H9 (cell line): ENCODE measurements at regions not wholly inside any gene's neighbourhood (a gene's known extent, or its start where the extent isn't known, plus 50 kb on each side); places are given as distances from the start of the nearest gene placed in this dataset.

Experiments used
- DNase-seq: peaks from one replicate; pipeline ENCODE4 v3.0.0-alpha.2; 2017
- H2AFZ ChIP-seq: one replicate; pipeline ENCODE4 v1.6.1; 2013; ENCODE audit warnings: mild to moderate bottlenecking, low read length, control low read depth, moderate library complexity
- H2AK5ac ChIP-seq: 2 replicates; pipeline ENCODE4 v1.6.1; 2013; ENCODE audit warnings: low read length, control low read depth, mixed read lengths; ENCODE audit not compliant: insufficient read length
- H2BK120ac ChIP-seq: one replicate; pipeline ENCODE4 v1.6.1; 2013; ENCODE audit warnings: low read depth, mild to moderate bottlenecking, low read length, control low read depth, inconsistent platforms; ENCODE audit not compliant: poor library complexity, severe bottlenecking
- H2BK12ac ChIP-seq: 2 replicates; pipeline ENCODE4 v1.6.1; 2013; ENCODE audit warnings: low read length, control low read depth, mixed read lengths, low read depth; ENCODE audit not compliant: insufficient read length
- H2BK15ac ChIP-seq: 2 replicates; pipeline ENCODE4 v1.6.1; 2013; ENCODE audit warnings: low read depth, low read length, control low read depth
- H2BK20ac ChIP-seq: one replicate; pipeline ENCODE4 v1.6.1; 2013; ENCODE audit warnings: low read depth, mild to moderate bottlenecking, low read length, control low read depth, inconsistent platforms; ENCODE audit not compliant: poor library complexity, severe bottlenecking
- H2BK5ac ChIP-seq: 2 replicates; pipeline ENCODE4 v1.6.1; 2013; ENCODE audit warnings: low read length, control low read depth, mixed read lengths; ENCODE audit not compliant: insufficient read length
- H3K14ac ChIP-seq: 2 replicates; pipeline ENCODE4 v1.6.1; 2013; ENCODE audit warnings: low read length, control low read depth; ENCODE audit not compliant: insufficient read depth
- H3K18ac ChIP-seq: 2 replicates; pipeline ENCODE4 v1.6.1; 2013; ENCODE audit warnings: low read depth, mild to moderate bottlenecking, mixed read lengths, low read length, control low read depth; ENCODE audit not compliant: insufficient read length
- H3K23ac ChIP-seq: 2 replicates; pipeline ENCODE4 v1.6.1; 2013; ENCODE audit warnings: low read length, control low read depth, mixed read lengths, low read depth; ENCODE audit not compliant: insufficient read length
- H3K23me2 ChIP-seq: 2 replicates; pipeline ENCODE4 v1.6.1; 2013; ENCODE audit warnings: low read depth, mild to moderate bottlenecking, mixed read lengths, low read length, control low read depth; ENCODE audit not compliant: insufficient read length, poor library complexity, severe bottlenecking
- H3K27ac ChIP-seq: 2 replicates; pipeline ENCODE4 v1.5.1; 2013; ENCODE audit warnings: low read length, control low read depth, mixed read lengths, low read depth; ENCODE audit not compliant: insufficient read length
- H3K27me3 ChIP-seq: 2 replicates; pipeline ENCODE4 v1.6.1; 2013; ENCODE audit warnings: low read length, control low read depth, inconsistent platforms; ENCODE audit not compliant: insufficient read depth
- H3K4ac ChIP-seq: 2 replicates; pipeline ENCODE4 v1.6.1; 2013; ENCODE audit warnings: low read depth, mild to moderate bottlenecking, control low read depth, inconsistent platforms, low read length, moderate library complexity
- H3K4me1 ChIP-seq: 2 replicates; pipeline ENCODE4 v1.6.1; 2013; ENCODE audit warnings: low read length, control low read depth, inconsistent platforms; ENCODE audit not compliant: insufficient read depth
- H3K4me2 ChIP-seq: 2 replicates; pipeline ENCODE4 v1.6.1; 2013; ENCODE audit warnings: low read length, control low read depth, mixed read lengths; ENCODE audit not compliant: insufficient read length, insufficient read depth
- H3K56ac ChIP-seq: 2 replicates; pipeline ENCODE4 v1.6.1; 2013; ENCODE audit warnings: low read depth, mild to moderate bottlenecking, mixed read lengths, low read length, control low read depth; ENCODE audit not compliant: insufficient read length
- H3K79me1 ChIP-seq: 2 replicates; pipeline ENCODE4 v1.6.1; 2013; ENCODE audit warnings: low read depth, mild to moderate bottlenecking, moderate library complexity, low read length, control low read depth, inconsistent platforms; ENCODE audit not compliant: insufficient read depth, poor library complexity, severe bottlenecking
- H3K79me2 ChIP-seq: 2 replicates; pipeline ENCODE4 v1.6.1; 2013; ENCODE audit warnings: low read length, control low read depth, inconsistent platforms; ENCODE audit not compliant: insufficient read depth
- H3K9ac ChIP-seq: 2 replicates; pipeline ENCODE4 v1.6.1; 2013; ENCODE audit warnings: low read length, control low read depth, mixed read lengths; ENCODE audit not compliant: insufficient read length; ENCODE audit errors: extremely low read depth
- H3K9me3 ChIP-seq: one replicate; pipeline ENCODE4 v1.6.1; 2013; ENCODE audit warnings: low read depth, low read length, inconsistent platforms; ENCODE audit not compliant: control insufficient read depth
- H3T11ph ChIP-seq: one replicate; pipeline ENCODE4 v1.6.1; 2013; ENCODE audit warnings: mild to moderate bottlenecking, low read length, control low read depth, inconsistent platforms
- H4K20me1 ChIP-seq: one replicate; pipeline ENCODE4 v1.6.1; 2013; ENCODE audit not compliant: control insufficient read depth, insufficient read length, insufficient read depth
- H4K5ac ChIP-seq: 2 replicates; pipeline ENCODE4 v1.6.1; 2013; ENCODE audit warnings: low read depth, mild to moderate bottlenecking, mixed read lengths, low read length, control low read depth; ENCODE audit not compliant: insufficient read length
- H4K8ac ChIP-seq: replicated peaks from 2 replicates; pipeline ENCODE4 v1.6.1; 2013; ENCODE audit warnings: low read length, control low read depth, mixed read lengths, low read depth; ENCODE audit not compliant: insufficient read length
- H4K91ac ChIP-seq: 2 replicates; pipeline ENCODE4 v1.6.1; 2013; ENCODE audit warnings: low read depth, mild to moderate bottlenecking, moderate library complexity, mixed read lengths, low read length, control low read depth; ENCODE audit not compliant: insufficient read length
- H3K27ac Mint-ChIP-seq, 3 experiments: 2 replicates in 2 of 3; 3 replicates in 1 of 3; pipeline ENCODE4 v1.8.0; 2020 to 2021; ENCODE audit warnings: mixed read lengths in 3 of 3, mild to moderate bottlenecking in 1 of 3, moderate library complexity in 1 of 3
- H3K27me3 Mint-ChIP-seq: 2 replicates; pipeline ENCODE4 v1.8.0; 2021; ENCODE audit warnings: low read depth, mild to moderate bottlenecking, moderate library complexity, mixed read lengths
- H3K36me3 Mint-ChIP-seq, 3 experiments: 2 replicates in 2 of 3; 3 replicates in 1 of 3; pipeline ENCODE4 v1.8.0; 2020 to 2021; ENCODE audit warnings: low read depth in 3 of 3, mixed read lengths in 3 of 3; ENCODE audit not compliant: insufficient read depth in 1 of 3
- H3K4me1 Mint-ChIP-seq, 2 experiments: 2 replicates each; pipeline ENCODE4 v1.8.0; 2020; ENCODE audit warnings: mixed read lengths in 2 of 2
- H3K4me3 Mint-ChIP-seq, 2 experiments: 2 replicates in 1 of 2; 3 replicates in 1 of 2; pipeline ENCODE4 v1.8.0; 2020 to 2021; ENCODE audit warnings: mild to moderate bottlenecking in 2 of 2, mixed read lengths in 2 of 2, moderate library complexity in 1 of 2
- H3K9me3 Mint-ChIP-seq, 2 experiments: 2 replicates in 1 of 2; 3 replicates in 1 of 2; pipeline ENCODE4 v1.8.0; 2020; ENCODE audit warnings: mild to moderate bottlenecking in 2 of 2, mixed read lengths in 2 of 2, moderate library complexity in 1 of 2
- CTCF ChIP-seq: fragments of 200-600 bp; sonication (generic); conservative IDR thresholded peaks from 3 replicates; pipeline ENCODE4 v1.8.0; 2021; ENCODE audit warnings: antibody characterized with exemption, mild to moderate bottlenecking

- H3K4me2 ChIP-seq = no peak overlapping the region
- no peak overlapping the region for H2AFZ ChIP-seq
- no peak overlapping the region for H2BK5ac ChIP-seq
- no peak overlapping the region for H3K23ac ChIP-seq
- H3K23me2 ChIP-seq = no peaks in the 10 kb centered on the region
- no peak overlapping the region for H3K18ac ChIP-seq
- no peak overlapping the region for H4K91ac ChIP-seq
- no peak overlapping the region for H3K27ac ChIP-seq
- no peak overlapping the region for H2BK12ac ChIP-seq
- Mint-ChIP-seq H3K36me3 (peaks cover 0 to 25% (median 2%) of the 10 kb centered on the region in 3 experiments; a peak in 3 of 7 replicates), H3K27ac (no peak overlapping the region; a peak in 1 of 7 replicates), H3K4me3 (no peak overlapping the region), H3K27me3 (no peaks in the 10 kb centered on the region), H3K4me1 (no peaks in the 10 kb centered on the region), H3K9me3 (peaks cover 21% of the 10 kb centered on the region in 2 experiments)
- no peak for TF ChIP-seq CTCF
- no peaks in the 10 kb centered on the region for H4K20me1 ChIP-seq
- H3K14ac ChIP-seq = no peak overlapping the region
- no peak overlapping the region for H4K5ac ChIP-seq
- no peak overlapping the region for H2BK15ac ChIP-seq
- no peaks in the 10 kb centered on the region for H3K9me3 ChIP-seq
- no peak overlapping the region for H2BK120ac ChIP-seq
- H3K4me1 ChIP-seq = no peaks in the 10 kb centered on the region
- no peak overlapping the region for H3K56ac ChIP-seq
- H3T11ph ChIP-seq = no peak overlapping the region
- H2AK5ac ChIP-seq = no peak overlapping the region
- no peak for DNase-seq
- no peak overlapping the region for H2BK20ac ChIP-seq
- H3K9ac ChIP-seq = no peak overlapping the region
- no peaks in the 10 kb centered on the region for H3K79me2 ChIP-seq
- H4K8ac ChIP-seq = no peak overlapping the region
- no peaks in the 10 kb centered on the region for H3K27me3 ChIP-seq
- H3K4ac ChIP-seq = no peak overlapping the region
- no peaks in the 10 kb centered on the region for H3K79me1 ChIP-seq
Observed at GRCh38 chr5:81808106-81808505, 57.2 kb upstream of the SSBP2 start.
